Parathyroid adenoma (tissue), 2 donors: ENCODE measurements at regions not wholly inside any gene's neighbourhood (a gene's known extent, or its start where the extent isn't known, plus 50 kb on each side); places are given as distances from the start of the nearest gene placed in this dataset.

Experiments
- H2AFZ ChIP-seq: fragments of 300-600 bp; sonication (generic); one replicate; pipeline ENCODE4 v1.7.0; 2017; ENCODE audit warnings: antibody characterized with exemption, mild to moderate bottlenecking
- H3K27ac ChIP-seq: fragments of 300-600 bp; sonication (generic); one replicate; pipeline ENCODE4 v1.7.0; 2017
- H3K27me3 ChIP-seq: fragments of 300-600 bp; sonication (generic); one replicate; pipeline ENCODE4 v1.7.0; 2017; ENCODE audit warnings: low read length; ENCODE audit not compliant: control insufficient read depth, insufficient read depth
- H3K36me3 ChIP-seq: fragments of 300-600 bp; sonication (generic); one replicate; pipeline ENCODE4 v1.7.0; 2017; ENCODE audit warnings: low read length; ENCODE audit not compliant: control insufficient read depth, insufficient read depth
- H3K4me1 ChIP-seq: fragments of 300-600 bp; sonication (generic); one replicate; pipeline ENCODE4 v1.7.0; 2017; ENCODE audit warnings: control low read depth
- H3K4me2 ChIP-seq: fragments of 300-600 bp; sonication (generic); one replicate; pipeline ENCODE4 v1.7.0; 2017; ENCODE audit warnings: low read length
- H3K4me3 ChIP-seq: fragments of 300-600 bp; sonication (generic); one replicate; pipeline ENCODE4 v1.7.0; 2017; ENCODE audit warnings: low read depth, low read length
- H3K79me2 ChIP-seq: fragments of 300-600 bp; sonication (generic); one replicate; pipeline ENCODE4 v1.7.0; 2017; ENCODE audit warnings: control low read depth
- H3K9ac ChIP-seq: fragments of 300-600 bp; sonication (generic); one replicate; pipeline ENCODE4 v1.7.0; 2017; ENCODE audit warnings: mild to moderate bottlenecking
- H3K9me3 ChIP-seq: fragments of 300-600 bp; sonication (generic); one replicate; pipeline ENCODE4 v1.7.0; 2017; ENCODE audit warnings: low read length; ENCODE audit not compliant: control insufficient read depth
- CTCF ChIP-seq: fragments of 300-600 bp; sonication (generic); IDR thresholded peaks from one replicate; pipeline ENCODE4 v1.7.0; 2017; ENCODE audit warnings: antibody characterized with exemption, mild to moderate bottlenecking
- donor health status: primary hyperparathyroidism.

GRCh38 chr6:43985329-43985728 is 141.9 kb downstream of the MRPL14 start:
- no peak overlapping the region for H2AFZ ChIP-seq
- H3K4me2 ChIP-seq = no peak overlapping the region
- no peak for TF ChIP-seq CTCF
- H3K9me3 ChIP-seq = no peaks in the 10 kb centered on the region
- H3K27ac ChIP-seq = no peak overlapping the region
- H3K4me3 ChIP-seq = no peak overlapping the region
- H3K36me3 ChIP-seq = no peaks in the 10 kb centered on the region
- H3K9ac ChIP-seq = no peak overlapping the region
- H3K27me3 ChIP-seq = no peaks in the 10 kb centered on the region
- H3K79me2 ChIP-seq = no peaks in the 10 kb centered on the region
- no peaks in the 10 kb centered on the region for H3K4me1 ChIP-seq

GRCh38 chr6:43984442-43985321 is 142.6 kb downstream of the MRPL14 start:
- Histone ChIP-seq H3K4me1 (no peaks in the 10 kb centered on the region), H3K4me3 (no peak overlapping the region), H3K27me3 (no peaks in the 10 kb centered on the region), H3K36me3 (no peaks in the 10 kb centered on the region), H2AFZ (no peak overlapping the region), H3K4me2 (no peak overlapping the region), H3K9me3 (no peaks in the 10 kb centered on the region), H3K27ac (no peak overlapping the region), H3K9ac (no peak overlapping the region), H3K79me2 (no peaks in the 10 kb centered on the region)
- no peak for TF ChIP-seq CTCF

- H2AFZ ChIP-seq = no peak overlapping the region
- no peaks in the 10 kb centered on the region for H3K4me1 ChIP-seq
- TF ChIP-seq CTCF = no peak
- H3K27ac ChIP-seq = no peak overlapping the region
- H3K4me3 ChIP-seq = no peak overlapping the region
- no peak overlapping the region for H3K4me2 ChIP-seq
- no peaks in the 10 kb centered on the region for H3K27me3 ChIP-seq
- H3K36me3 ChIP-seq = no peaks in the 10 kb centered on the region
- no peak overlapping the region for H3K9ac ChIP-seq
- H3K79me2 ChIP-seq = no peaks in the 10 kb centered on the region
- no peaks in the 10 kb centered on the region for H3K9me3 ChIP-seq
Observed at GRCh38 chr6:43983632-43984031, 143.6 kb downstream of the MRPL14 start.

GRCh38 chr6:43983191-43983590 is 144.1 kb downstream of the MRPL14 start:
- no peak overlapping the region for H3K4me2 ChIP-seq
- no peaks in the 10 kb centered on the region for H3K9me3 ChIP-seq
- H2AFZ ChIP-seq = no peak overlapping the region
- H3K27ac ChIP-seq = no peak overlapping the region
- no peaks in the 10 kb centered on the region for H3K4me1 ChIP-seq
- TF ChIP-seq CTCF = no peak
- no peak overlapping the region for H3K4me3 ChIP-seq
- H3K9ac ChIP-seq = no peak overlapping the region
- no peaks in the 10 kb centered on the region for H3K36me3 ChIP-seq
- no peaks in the 10 kb centered on the region for H3K79me2 ChIP-seq
- no peaks in the 10 kb centered on the region for H3K27me3 ChIP-seq

GRCh38 chr6:43982084-43982625 is 145.1 kb downstream of the MRPL14 start:
- Histone ChIP-seq H3K79me2 (no peaks in the 10 kb centered on the region), H2AFZ (no peak overlapping the region), H3K9ac (no peak overlapping the region), H3K4me2 (no peak overlapping the region), H3K4me3 (no peak overlapping the region), H3K27ac (no peak overlapping the region), H3K36me3 (no peaks in the 10 kb centered on the region), H3K9me3 (no peaks in the 10 kb centered on the region), H3K27me3 (no peaks in the 10 kb centered on the region), H3K4me1 (no peaks in the 10 kb centered on the region)
- TF ChIP-seq CTCF = no peak
